GM23338 (cell line): ENCODE measurements at regions not wholly inside any gene's neighbourhood (a gene's known extent, or its start where the extent isn't known, plus 50 kb on each side); places are given as distances from the start of the nearest gene placed in this dataset.

Experiments
- POLR2AphosphoS5 ChIP-seq: IDR thresholded peaks from 2 replicates; pipeline ENCODE4 v1.6.1; 2016; ENCODE audit warnings: antibody characterized with exemption, low read depth
- TF ChIP-seq, protein P1 (sequence below), 2 experiments: fragments of 200-600 bp in 1 of 2; sonication (generic) in 1 of 2; conservative IDR thresholded peaks; 2 replicates each; pipeline versions ENCODE4 v1.5.1 to v1.6.1; 2016 to 2017; ENCODE audit warnings: antibody characterized with exemption in 2 of 2, low read depth in 2 of 2, mild to moderate bottlenecking in 2 of 2, moderate library complexity in 1 of 2

DNA sequence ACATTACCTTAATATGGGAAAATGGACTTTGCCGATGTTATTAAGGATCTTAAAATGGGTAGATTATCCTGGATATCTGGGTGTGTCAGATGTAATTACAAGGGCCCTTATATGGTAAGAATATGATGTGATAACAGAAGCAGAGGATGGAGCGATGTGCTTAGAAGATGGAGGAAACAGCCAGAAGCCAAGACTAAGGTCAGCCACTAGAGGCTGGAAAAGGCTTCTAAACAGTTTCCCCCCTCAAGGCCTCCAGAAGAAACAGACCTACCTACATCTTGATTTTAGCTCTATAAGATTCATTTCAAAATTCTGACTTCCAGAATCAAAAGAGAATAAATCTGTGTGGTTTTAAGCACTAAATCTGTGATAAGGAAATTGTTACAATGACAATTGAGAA lies 131.9 kb downstream of the CAAP1 start:
- TF ChIP-seq POLR2AphosphoS5 = no peak
- TF ChIP-seq, protein P1, sequence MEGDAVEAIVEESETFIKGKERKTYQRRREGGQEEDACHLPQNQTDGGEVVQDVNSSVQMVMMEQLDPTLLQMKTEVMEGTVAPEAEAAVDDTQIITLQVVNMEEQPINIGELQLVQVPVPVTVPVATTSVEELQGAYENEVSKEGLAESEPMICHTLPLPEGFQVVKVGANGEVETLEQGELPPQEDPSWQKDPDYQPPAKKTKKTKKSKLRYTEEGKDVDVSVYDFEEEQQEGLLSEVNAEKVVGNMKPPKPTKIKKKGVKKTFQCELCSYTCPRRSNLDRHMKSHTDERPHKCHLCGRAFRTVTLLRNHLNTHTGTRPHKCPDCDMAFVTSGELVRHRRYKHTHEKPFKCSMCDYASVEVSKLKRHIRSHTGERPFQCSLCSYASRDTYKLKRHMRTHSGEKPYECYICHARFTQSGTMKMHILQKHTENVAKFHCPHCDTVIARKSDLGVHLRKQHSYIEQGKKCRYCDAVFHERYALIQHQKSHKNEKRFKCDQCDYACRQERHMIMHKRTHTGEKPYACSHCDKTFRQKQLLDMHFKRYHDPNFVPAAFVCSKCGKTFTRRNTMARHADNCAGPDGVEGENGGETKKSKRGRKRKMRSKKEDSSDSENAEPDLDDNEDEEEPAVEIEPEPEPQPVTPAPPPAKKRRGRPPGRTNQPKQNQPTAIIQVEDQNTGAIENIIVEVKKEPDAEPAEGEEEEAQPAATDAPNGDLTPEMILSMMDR (conservative IDR thresholded peaks at IDR 0.05; ENCODE audit: low read depth in 2 of 2) = peak; percentile 20 to 22; a peak in 1 of 4 replicates
